HG02759 (cell line): ENCODE measurements at regions not wholly inside any gene's neighbourhood (a gene's known extent, or its start where the extent isn't known, plus 50 kb on each side); places are given as distances from the start of the nearest gene placed in this dataset.
A peak's percentile ranks its signal among the peaks of the same experiment; 100 is the strongest.
"Not testable (repeated sequence)": the region's sequence is repeated elsewhere in the genome, so short reads cannot be mapped to it uniquely, and the experiment has no call there.

Source experiments
- ATAC-seq: cut with Tn5 transposase; IDR thresholded peaks from one replicate; pipeline ENCODE4 v1.9.1; 2021; ENCODE audit warnings: mild to moderate bottlenecking, moderate library complexity; ENCODE audit not compliant: unreplicated experiment

DNA sequence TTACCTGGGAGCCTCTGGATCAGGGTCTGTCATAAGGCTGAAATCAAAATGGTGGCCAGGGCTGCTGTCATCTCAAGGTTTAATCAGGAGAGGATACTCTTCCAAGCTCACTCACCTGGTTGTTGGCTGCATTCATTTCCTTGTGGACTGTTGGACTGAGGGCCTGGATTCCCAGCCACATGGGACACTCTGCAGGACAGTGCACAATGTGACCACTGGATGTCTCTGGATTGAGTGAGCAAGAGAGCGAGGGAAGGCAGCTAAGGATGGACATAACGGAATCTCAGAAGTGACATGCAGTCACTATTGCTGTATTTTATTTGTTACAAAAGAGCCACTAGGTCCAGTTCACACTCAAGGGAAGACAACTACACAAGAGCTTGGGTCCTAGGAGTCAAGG lies 229.1 kb downstream of the S1PR1 start:
- no peak for ATAC-seq

DNA sequence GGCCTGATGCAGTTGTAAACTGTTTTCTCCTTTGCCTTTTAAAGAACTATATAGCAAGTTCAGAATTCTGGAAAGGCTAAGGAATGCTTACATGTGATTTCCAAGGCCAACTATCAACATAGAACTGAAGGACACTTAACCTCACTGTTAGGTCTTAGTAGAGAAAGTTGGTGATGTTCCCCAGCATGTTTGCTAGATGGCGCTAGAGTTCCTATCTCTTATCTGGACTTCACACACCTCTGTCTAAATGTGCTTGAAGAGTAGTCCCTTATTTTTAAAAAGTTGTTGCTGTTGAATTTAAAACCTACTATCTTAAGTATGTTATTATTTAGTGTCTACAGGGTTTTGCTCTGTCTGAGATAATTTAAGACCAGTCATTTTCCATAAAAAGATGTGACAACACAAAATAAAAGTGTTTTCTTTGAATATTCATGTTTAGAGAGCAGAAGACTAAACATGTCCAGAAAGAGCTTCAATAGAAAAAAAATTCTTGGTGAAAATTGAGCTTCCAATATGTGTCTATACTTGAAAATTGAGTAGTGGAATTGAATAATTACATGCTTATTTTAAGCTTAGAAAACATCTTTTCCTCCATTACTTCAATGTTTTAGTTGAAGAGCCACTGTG lies 237.3 kb downstream of the S1PR1 start:
- no peak for ATAC-seq

DNA sequence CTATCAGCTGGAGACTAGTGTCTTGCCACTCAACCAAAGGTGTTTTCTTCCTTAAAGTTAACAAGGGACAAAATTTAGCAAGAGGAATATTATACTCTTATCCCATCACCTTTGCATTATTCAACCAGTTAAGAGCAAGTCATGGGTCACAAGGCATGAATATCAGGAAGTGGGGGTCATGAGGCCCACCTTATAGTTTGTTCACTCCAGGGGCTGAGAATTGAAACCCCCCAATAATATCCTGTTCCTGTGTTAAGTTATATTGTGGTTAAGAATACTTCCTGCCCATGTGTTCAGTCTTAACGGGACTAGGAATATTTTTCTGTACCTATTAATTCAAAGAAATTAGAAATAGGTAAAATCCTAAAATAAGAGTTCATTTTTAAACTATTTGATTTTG lies 239.7 kb downstream of the S1PR1 start:
- ATAC-seq = no peak

- no peak for ATAC-seq
Observed at GRCh38 chr1:101479945-101480344, 243.1 kb downstream of the S1PR1 start.

DNA sequence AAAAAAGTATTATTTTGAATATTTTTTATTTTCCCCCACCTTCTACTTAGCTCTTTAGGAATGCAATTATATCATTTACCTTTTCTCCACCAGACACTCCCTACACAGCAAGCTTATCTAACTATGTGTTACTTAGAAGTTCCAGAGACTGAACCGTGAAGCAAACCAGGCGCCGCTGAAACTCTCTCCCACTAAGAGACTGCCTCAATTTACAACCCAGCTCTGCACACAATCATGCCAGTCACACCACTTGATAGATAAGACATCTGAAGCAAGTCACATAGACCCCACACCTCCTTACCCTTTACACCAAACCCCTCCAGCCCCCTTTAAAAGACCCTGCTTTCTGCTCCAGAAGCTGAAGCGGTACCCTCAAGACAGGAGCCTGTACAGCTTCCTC lies 245.5 kb downstream of the S1PR1 start:
- ATAC-seq = no peak

DNA sequence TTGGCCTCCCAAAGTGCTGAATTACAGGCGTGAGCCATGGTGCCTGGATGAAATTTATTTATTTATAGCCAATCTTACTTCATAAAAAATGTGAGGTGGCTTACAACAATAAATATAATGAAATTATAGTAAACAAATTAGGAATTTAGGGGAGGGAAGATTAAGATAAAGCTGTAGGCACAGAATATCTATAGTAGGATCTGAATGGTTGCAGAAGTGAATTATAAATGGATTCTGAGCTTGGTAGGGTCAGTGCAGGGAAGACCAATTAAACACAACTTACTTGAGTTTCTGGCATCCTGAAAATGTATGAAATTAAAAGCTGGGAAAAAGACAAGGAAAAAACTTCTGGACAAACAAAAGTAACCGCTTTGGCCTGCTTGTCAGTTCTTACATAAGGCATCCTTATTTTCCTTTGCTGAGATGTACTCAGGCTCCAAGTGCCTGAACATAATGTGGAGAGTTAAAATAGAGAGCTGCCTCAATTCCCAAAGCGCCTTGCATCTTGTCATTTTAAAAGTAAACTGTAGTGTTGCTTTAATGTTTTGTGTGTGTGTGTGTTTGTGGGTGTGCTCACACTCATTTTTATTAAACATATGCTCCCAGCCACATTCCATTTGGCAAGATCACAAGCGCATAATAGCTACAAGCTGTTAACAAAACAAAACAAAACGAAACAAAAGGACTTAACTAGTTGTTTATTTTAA lies 247.3 kb downstream of the S1PR1 start:
- ATAC-seq = no peak

DNA sequence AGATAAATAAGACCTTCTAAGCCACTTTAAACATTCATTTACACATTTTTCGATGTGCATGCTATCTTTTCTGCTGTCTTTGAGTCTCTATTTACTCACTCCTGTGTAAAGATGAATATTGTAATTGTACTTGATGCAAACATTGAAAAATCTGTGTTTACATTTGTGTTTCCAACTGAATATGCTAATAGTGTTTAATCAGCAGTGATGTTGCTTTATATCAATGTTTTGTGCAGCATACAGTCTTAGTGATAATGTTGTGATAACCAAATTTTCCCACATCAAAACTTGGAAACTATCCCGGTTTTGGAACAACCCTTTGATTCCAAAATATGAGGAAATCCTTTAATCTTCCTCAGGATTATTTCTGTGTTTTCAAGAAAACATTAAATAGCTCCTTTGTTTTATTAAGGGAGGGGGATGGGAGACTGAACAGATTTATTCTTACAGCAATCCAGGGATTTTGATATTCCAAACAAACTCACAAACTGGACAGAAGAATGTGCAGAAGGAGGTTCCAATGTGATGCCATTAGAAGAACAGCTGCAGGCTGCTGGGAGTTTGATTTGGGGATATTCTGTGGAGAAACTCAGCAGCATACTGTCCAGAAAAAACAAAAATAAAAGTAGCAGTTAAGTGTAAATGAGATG lies 248.0 kb downstream of the S1PR1 start:
- no peak for ATAC-seq

- no peak for ATAC-seq
Observed at GRCh38 chr1:101485712-101486111, 248.9 kb downstream of the S1PR1 start.

GRCh38 chr1:101492144-101492543 lies 255.3 kb downstream of the S1PR1 start:
- ATAC-seq = not testable (repeated sequence)

DNA sequence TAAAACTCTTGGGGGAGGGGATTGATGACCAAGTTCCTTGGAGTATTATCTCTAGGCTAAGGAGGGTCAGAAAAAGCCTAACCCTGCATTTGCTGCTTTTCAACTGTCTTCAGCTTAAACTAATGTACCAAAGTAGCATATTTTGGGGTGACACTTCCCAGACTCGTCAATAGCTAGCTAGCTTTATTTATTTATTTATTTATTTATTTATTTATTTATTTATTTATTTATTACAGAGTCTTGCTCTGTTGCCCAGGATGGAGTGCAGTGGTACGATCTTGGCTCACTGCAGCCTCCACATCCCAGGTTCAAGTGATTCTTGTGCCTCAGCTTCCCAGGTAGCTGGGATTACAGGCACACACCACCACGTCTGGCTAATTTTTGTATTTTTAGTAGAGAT lies 257.1 kb downstream of the S1PR1 start:
- ATAC-seq = not testable (repeated sequence)

DNA sequence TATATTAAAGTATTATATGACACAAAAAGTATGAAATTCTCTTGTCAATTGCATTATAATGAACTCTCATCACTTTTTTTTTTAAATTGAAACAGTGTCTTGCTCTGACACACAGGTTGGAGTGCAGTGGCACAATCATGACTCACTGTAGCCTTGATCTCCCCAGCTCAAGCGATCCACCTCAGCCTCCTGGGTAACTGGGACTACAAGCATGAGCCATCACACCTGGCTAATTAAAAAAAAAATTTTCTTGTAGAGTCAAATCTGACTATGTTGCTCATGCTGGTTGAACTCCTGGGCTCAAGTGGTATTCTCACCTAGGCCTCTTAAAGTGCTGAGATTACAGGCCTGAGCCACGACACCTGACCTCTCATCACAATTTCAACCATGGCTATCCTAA lies 259.3 kb downstream of the S1PR1 start:
- ATAC-seq = no peak

- ATAC-seq = no peak
Observed at GRCh38 chr1:101497881-101498559, 261.2 kb downstream of the S1PR1 start.

GRCh38 chr1:101504106-101504505 lies 267.3 kb downstream of the S1PR1 start:
- ATAC-seq = not testable (repeated sequence)

GRCh38 chr1:101505240-101505639 lies 268.4 kb downstream of the S1PR1 start:
- ATAC-seq = not testable (repeated sequence)

GRCh38 chr1:101506541-101507164 lies 269.8 kb downstream of the S1PR1 start:
- ATAC-seq = peak; percentile 85

DNA sequence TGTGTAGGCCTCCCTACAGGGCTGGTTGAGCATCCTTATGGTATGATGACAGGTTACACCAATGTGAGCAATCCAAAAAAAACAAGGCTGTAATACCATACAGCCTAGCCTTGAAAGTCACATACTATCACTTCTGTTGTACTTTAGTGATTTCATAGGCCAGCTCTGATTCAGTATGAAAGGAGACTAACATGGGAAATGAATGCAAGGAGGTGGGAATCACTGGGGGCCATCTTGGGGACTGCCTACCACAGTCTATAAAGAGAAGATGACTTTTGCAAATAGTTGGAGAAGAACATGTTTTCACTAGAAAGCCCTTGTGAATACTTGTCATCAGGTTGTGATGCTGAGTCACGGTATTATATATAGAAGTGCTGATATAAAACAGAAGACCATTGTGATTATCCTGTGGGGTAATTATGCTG lies 270.7 kb downstream of the S1PR1 start:
- no peak for ATAC-seq

- no peak for ATAC-seq
Observed at GRCh38 chr1:101508913-101509312, 272.1 kb downstream of the S1PR1 start.

GRCh38 chr1:101509370-101509769 lies 272.6 kb downstream of the S1PR1 start:
- ATAC-seq = no peak

GRCh38 chr1:101511202-101511891 lies 274.5 kb downstream of the S1PR1 start:
- no peak for ATAC-seq

DNA sequence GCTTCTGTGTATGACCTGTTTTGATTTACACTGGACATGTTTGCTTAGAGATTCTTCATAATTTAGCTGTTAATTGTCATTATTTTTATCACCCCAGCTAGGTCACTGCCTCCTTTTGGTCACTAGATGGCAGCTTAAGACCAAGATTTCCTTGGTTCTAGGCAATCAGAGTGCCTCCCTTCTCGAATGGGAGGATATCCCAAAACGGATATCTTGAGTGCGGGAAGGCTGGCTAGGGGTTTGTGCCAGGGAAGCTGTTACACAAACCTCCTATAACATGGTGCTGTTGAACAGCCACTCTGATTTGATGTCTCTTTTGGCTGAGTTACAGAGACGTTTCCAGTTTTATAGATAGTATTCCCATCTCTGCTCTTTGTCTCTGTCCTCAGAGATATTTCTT lies 283.5 kb downstream of the S1PR1 start:
- ATAC-seq = peak; percentile 94

DNA sequence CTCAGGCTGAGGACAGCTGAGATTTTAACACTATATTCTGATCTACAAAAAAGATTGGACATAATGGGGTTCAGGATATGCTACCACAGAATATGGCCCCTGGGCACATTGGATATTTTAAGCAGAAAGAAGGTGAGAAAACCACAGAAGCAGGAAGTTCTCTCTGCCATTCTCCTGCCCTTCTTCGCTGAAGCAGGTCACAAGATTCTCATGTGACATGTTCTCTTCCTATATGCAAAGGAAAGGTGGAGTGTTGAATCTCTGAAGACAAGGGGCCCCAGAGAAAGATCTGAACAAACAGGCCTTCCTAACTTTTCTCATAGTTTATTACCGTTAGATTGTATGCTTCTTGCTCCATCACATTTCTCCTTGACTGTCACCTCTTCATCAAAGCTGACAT lies 285.7 kb downstream of the S1PR1 start:
- no peak for ATAC-seq
